Colonic mucosa (tissue), 4 donors: ENCODE measurements at regions not wholly inside any gene's neighbourhood (a gene's known extent, or its start where the extent isn't known, plus 50 kb on each side); places are given as distances from the start of the nearest gene placed in this dataset.

Experiments used
- DNase-seq: peaks from one replicate; pipeline ENCODE4 v3.0.0-alpha.2; 2020
- H3K27ac ChIP-seq: fragments of 200-600 bp; one replicate; pipeline ENCODE4 v1.8.0; 2021
- H3K27me3 ChIP-seq: fragments of 200-600 bp; one replicate; pipeline ENCODE4 v1.8.0; 2021
- H3K36me3 ChIP-seq: fragments of 200-600 bp; one replicate; pipeline ENCODE4 v1.8.0; 2021
- H3K4me1 ChIP-seq: fragments of 200-600 bp; one replicate; pipeline ENCODE4 v1.8.0; 2021; ENCODE audit warnings: mild to moderate bottlenecking
- H3K4me3 ChIP-seq: fragments of 200-600 bp; one replicate; pipeline ENCODE4 v1.8.0; 2021
- H3K9ac ChIP-seq, 2 donors: one replicate each; pipeline ENCODE4 v1.7.0; 2013; ENCODE audit warnings: control low read depth in 2 of 2, low read depth in 2 of 2, low read length in 2 of 2
- H3K9me3 ChIP-seq: fragments of 200-600 bp; one replicate; pipeline ENCODE4 v1.8.0; 2021
- CTCF ChIP-seq: fragments of 200-600 bp; IDR thresholded peaks from one replicate; pipeline ENCODE4 v1.8.0; 2022; ENCODE audit warnings: antibody characterized with exemption, mild to moderate bottlenecking
- intact Hi-C: fragments of 100-400 bp; cut with DNase I; formaldehyde crosslinking; loops from one replicate; pipeline ENCODE4 v1.14.1; 2022
- donor health status: healthy.
- donor health status: DM: no; HTN: no; CAD: no.
- donor health status: DM: no; HTN: no; CAD: no.

- Histone ChIP-seq H3K4me3 (no peak overlapping the region), H3K9me3 (no peaks in the 10 kb centered on the region), H3K9ac (no peak overlapping the region), H3K27me3 (no peaks in the 10 kb centered on the region), H3K4me1 (no peaks in the 10 kb centered on the region), H3K27ac (no peak overlapping the region), H3K36me3 (no peaks in the 10 kb centered on the region)
- no peak for DNase-seq
- intact Hi-C loops: no loop called here
- TF ChIP-seq CTCF: no peak
Measured at GRCh38 chr7:46153583-46153950, 232.5 kb upstream of the IGFBP3 start.

DNA sequence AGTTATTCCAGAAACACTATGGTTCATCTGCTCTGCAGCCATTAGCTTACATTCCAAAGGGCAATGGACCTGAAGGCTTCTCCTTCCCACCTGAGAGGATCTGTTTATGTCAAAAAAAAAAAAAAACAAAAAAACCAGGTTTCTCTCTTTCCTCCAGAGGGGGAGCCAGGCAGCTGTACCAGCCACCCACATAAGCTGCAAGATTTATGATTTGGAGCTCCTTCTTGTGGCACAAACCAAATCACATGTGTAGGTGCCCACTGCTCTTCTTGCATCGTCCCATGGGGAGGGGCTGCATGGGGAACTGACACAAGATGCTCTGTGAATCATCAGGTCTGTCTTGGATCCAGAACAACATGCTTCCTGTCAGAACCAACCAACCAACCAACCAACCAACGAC lies 231.6 kb upstream of the IGFBP3 start:
- Histone ChIP-seq H3K4me3 (no peak overlapping the region), H3K9me3 (no peaks in the 10 kb centered on the region), H3K36me3 (no peaks in the 10 kb centered on the region), H3K27me3 (no peaks in the 10 kb centered on the region), H3K27ac (no peak overlapping the region), H3K4me1 (no peaks in the 10 kb centered on the region), H3K9ac (no peak overlapping the region)
- DNase-seq: no peak
- TF ChIP-seq CTCF: no peak
- intact Hi-C loops: no loop called here

- no peak for TF ChIP-seq CTCF
- Histone ChIP-seq H3K4me3 (no peak overlapping the region), H3K27ac (no peak overlapping the region), H3K27me3 (no peaks in the 10 kb centered on the region), H3K9me3 (no peaks in the 10 kb centered on the region), H3K9ac (no peak overlapping the region), H3K36me3 (no peaks in the 10 kb centered on the region), H3K4me1 (no peaks in the 10 kb centered on the region)
- intact Hi-C loops: no loop called here
- DNase-seq: no peak
Measured at GRCh38 chr7:46150721-46151120, 229.6 kb upstream of the IGFBP3 start.

GRCh38 chr7:46150202-46150601 lies 229.1 kb upstream of the IGFBP3 start:
- no peak overlapping the region for H3K4me3 ChIP-seq
- TF ChIP-seq CTCF: no peak
- H3K9ac ChIP-seq: no peak overlapping the region
- no peaks in the 10 kb centered on the region for H3K9me3 ChIP-seq
- no peak for DNase-seq
- no peaks in the 10 kb centered on the region for H3K4me1 ChIP-seq
- H3K27me3 ChIP-seq: no peaks in the 10 kb centered on the region
- H3K36me3 ChIP-seq: no peaks in the 10 kb centered on the region
- H3K27ac ChIP-seq: no peak overlapping the region
- intact Hi-C loops: no loop called here

GRCh38 chr7:46147871-46148270 lies 226.8 kb upstream of the IGFBP3 start:
- Histone ChIP-seq H3K9me3 (no peaks in the 10 kb centered on the region), H3K9ac (no peak overlapping the region), H3K4me3 (no peak overlapping the region), H3K36me3 (no peaks in the 10 kb centered on the region), H3K27me3 (no peaks in the 10 kb centered on the region), H3K4me1 (no peaks in the 10 kb centered on the region), H3K27ac (no peak overlapping the region)
- intact Hi-C loops: no loop called here
- TF ChIP-seq CTCF: no peak
- DNase-seq: no peak
